ENCODE measurements at regions not wholly inside any gene's neighbourhood (a gene's known extent, or its start where the extent isn't known, plus 50 kb on each side); places are given as distances from the start of the nearest gene placed in this dataset.

GRCh38 chr10:110411047-110411410, 86.7 kb upstream of the DUSP5 start:
- H3K9me3 ChIP-seq (ENCODE audit: low read depth) = no peaks in the 10 kb centered on the region
- H2AFZ ChIP-seq = no peak overlapping the region
- no peak for DNase-seq (ENCODE audit: low spot score)
- H3K36me3 ChIP-seq (replicated peaks; ENCODE audit: insufficient read depth, low read depth) = no peaks in the 10 kb centered on the region
- H3K27me3 ChIP-seq = no peaks in the 10 kb centered on the region
- H3K27ac ChIP-seq = peak overlapping the region; percentile 92
- no peaks in the 10 kb centered on the region for H4K20me1 ChIP-seq (ENCODE audit: insufficient read depth, poor library complexity, severe bottlenecking)
- TF ChIP-seq CTCF (IDR thresholded peaks at IDR 0.05; ENCODE audit: poor library complexity) (no peak), EZH2phosphoT487 (IDR thresholded peaks at IDR 0.05; ENCODE audit: low read depth, severe bottlenecking, unreplicated experiment) (no peak), EZH2 (IDR thresholded peaks at IDR 0.05; ENCODE audit: borderline replicate concordance) (no peak)
- H3K79me2 ChIP-seq = no peaks in the 10 kb centered on the region
- 88% methylated on average over 9 of the region's 9 CpGs for WGBS (ENCODE audit: low lambda C conversion rate, missing lambda C conversion rate)
- no peak overlapping the region for H3K4me2 ChIP-seq
- peaks cover 40% of the 10 kb centered on the region for H3K4me1 ChIP-seq (ENCODE audit: insufficient read depth)
- H3K9me2 ChIP-seq (replicated peaks; ENCODE audit: insufficient read depth) = no peaks in the 10 kb centered on the region
- H3K4me3 ChIP-seq = no peak overlapping the region

GRCh38 chr10:110413049-110413783, 84.5 kb upstream of the DUSP5 start:
- Histone ChIP-seq H3K4me3 (no peak overlapping the region), H3K9me3 (ENCODE audit: low read depth) (no peaks in the 10 kb centered on the region), H3K4me1 (ENCODE audit: insufficient read depth) (peaks cover 37% of the 10 kb centered on the region), H3K36me3 (replicated peaks; ENCODE audit: insufficient read depth, low read depth) (no peaks in the 10 kb centered on the region), H3K27me3 (no peaks in the 10 kb centered on the region), H4K20me1 (ENCODE audit: insufficient read depth, poor library complexity, severe bottlenecking) (no peaks in the 10 kb centered on the region), H3K4me2 (no peak overlapping the region), H2AFZ (no peak overlapping the region), H3K79me2 (no peaks in the 10 kb centered on the region), H3K27ac (peak overlapping the region; percentile 92), H3K9me2 (replicated peaks; ENCODE audit: insufficient read depth) (no peaks in the 10 kb centered on the region)
- 86% methylated on average over 2 of the region's 2 CpGs for WGBS (ENCODE audit: low lambda C conversion rate, missing lambda C conversion rate)
- TF ChIP-seq EZH2 (IDR thresholded peaks at IDR 0.05; ENCODE audit: borderline replicate concordance) = no peak
- no peak for TF ChIP-seq EZH2phosphoT487 (IDR thresholded peaks at IDR 0.05; ENCODE audit: low read depth, severe bottlenecking, unreplicated experiment)
- TF ChIP-seq CTCF (IDR thresholded peaks at IDR 0.05; ENCODE audit: poor library complexity) = no peak
- no peak for DNase-seq (ENCODE audit: low spot score)

- H3K4me3 ChIP-seq = no peak overlapping the region
- H4K20me1 ChIP-seq (ENCODE audit: insufficient read depth, poor library complexity, severe bottlenecking) = no peaks in the 10 kb centered on the region
- no peaks in the 10 kb centered on the region for H3K79me2 ChIP-seq
- no peaks in the 10 kb centered on the region for H3K9me2 ChIP-seq (replicated peaks; ENCODE audit: insufficient read depth)
- no peaks in the 10 kb centered on the region for H3K36me3 ChIP-seq (replicated peaks; ENCODE audit: insufficient read depth, low read depth)
- peaks cover 32% of the 10 kb centered on the region for H3K4me1 ChIP-seq (ENCODE audit: insufficient read depth)
- no peaks in the 10 kb centered on the region for H3K9me3 ChIP-seq (ENCODE audit: low read depth)
- 85% methylated on average over 11 of the region's 11 CpGs for WGBS (ENCODE audit: low lambda C conversion rate, missing lambda C conversion rate)
- H3K27ac ChIP-seq = peak overlapping the region; percentile 16
- no peak overlapping the region for H3K4me2 ChIP-seq
- DNase-seq (ENCODE audit: low spot score) = no peak
- H3K27me3 ChIP-seq = no peaks in the 10 kb centered on the region
- H2AFZ ChIP-seq = no peak overlapping the region
- TF ChIP-seq EZH2 (IDR thresholded peaks at IDR 0.05; ENCODE audit: borderline replicate concordance) (no peak), EZH2phosphoT487 (IDR thresholded peaks at IDR 0.05; ENCODE audit: low read depth, severe bottlenecking, unreplicated experiment) (no peak), CTCF (IDR thresholded peaks at IDR 0.05; ENCODE audit: poor library complexity) (no peak)
These were observed 83.7 kb upstream of the DUSP5 start for GRCh38 chr10:110413903-110414547.
